Right renal cortex interstitium (tissue), 3 donors: ENCODE measurements at regions not wholly inside any gene's neighbourhood (a gene's known extent, or its start where the extent isn't known, plus 50 kb on each side); places are given as distances from the start of the nearest gene placed in this dataset.

Experiments
- DNase-seq, 3 donors: peaks; one replicate each; pipeline ENCODE4 v3.0.0-alpha.2; 2013; ENCODE audit warnings: low read depth in 3 of 3, low spot score in 2 of 3

GRCh38 chr14:76657404-76657803, 103.9 kb upstream of the VASH1 start:
- DNase-seq = no peak

DNA sequence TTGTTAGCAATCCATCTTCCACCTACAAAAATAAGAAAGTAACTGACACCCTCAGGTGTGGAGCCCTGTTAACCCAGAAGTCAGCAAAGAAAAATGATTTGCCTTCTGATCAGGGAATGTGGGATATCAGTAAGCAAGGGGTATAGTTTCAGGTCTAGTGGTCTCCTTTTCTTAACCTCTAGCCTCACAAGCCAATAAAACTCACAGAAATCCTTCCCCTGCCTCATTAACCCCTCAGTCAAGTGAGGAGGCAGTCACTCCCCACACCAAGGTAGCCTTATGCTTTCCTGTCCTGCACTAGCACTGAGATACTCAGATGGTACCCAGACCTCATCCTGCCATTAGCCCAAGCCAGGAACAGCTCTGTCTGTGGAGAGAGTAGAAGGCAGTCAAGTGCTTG, 103.4 kb upstream of the VASH1 start:
- no peak for DNase-seq

DNA sequence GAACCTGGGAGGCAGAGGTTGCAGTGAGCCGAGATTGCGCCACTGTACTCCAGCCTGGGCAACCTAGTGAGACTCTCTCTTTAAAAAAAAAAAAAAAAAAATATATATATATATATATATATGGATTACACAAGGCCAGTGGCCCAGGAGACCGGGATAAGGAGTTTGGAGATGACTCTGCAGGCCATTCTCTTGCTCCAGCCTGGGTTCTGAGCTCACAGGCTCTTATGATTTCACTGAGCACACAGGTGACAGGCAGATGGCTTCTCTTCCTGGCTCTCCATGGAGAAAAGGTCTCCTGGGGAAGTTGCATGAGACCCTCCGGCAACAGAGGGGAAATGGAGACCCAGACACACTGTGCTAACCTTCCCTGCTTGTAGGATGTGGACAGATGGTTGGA, 98.7 kb upstream of the VASH1 start:
- DNase-seq = no peak

DNA sequence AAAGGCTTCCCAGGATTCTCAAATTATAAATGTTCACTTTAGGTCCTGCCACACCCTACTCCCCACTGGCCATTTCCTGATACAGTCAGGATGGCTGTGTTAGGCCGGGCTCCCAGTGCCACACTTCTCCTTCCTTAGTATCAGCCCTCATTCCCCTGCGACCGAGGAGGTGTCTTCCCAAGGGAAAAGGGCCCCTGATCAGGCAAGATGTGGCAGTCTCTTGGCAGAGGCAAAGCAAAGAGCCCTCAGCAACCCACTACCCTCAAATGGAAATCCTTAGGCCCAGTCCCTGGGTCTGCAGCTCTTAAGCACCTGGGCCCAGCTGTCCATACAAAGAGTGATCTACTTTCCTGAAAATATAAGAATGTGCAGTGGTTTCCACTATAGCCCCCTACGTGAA, 96.5 kb upstream of the VASH1 start:
- no peak for DNase-seq

GRCh38 chr14:76666746-76667145, 94.5 kb upstream of the VASH1 start:
- no peak for DNase-seq

DNA sequence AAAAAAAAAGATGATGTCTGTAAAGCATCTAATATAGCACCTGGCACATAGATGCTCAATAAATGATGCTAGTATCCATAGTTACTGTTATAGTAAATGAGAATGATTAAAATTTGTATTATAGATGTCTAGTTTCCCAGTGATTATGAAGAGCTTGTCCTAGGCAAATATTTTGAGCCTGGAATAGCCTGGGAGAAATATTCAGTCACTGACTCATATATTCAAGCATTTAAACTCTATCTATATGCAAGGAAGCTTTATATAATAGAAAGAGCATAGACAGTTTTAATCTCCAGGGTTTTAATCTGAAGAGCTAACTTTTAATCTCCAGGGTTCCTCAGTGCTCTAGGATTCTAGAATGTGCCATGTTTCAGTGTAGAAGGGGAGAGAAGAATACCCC, 91.5 kb upstream of the VASH1 start:
- no peak for DNase-seq

DNA sequence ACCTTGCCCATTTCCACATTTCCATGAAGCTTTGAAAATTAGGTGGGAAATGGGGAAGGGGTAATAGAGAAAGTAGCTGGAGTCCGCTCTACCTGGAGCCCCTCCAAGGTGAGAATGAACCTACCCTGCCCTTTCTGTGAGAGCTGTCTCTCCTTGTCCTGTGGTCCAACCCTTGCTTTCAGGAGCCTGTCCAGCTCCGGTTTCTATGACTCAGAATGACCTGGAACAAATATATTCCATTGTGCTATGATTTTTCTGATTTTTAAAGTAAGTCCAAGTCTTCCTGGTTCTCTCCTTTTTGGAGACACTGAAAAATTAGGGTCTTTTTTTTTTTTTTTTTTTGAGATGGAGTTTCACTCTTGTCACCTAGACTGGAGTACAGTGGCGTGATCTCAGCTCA, 89.1 kb upstream of the VASH1 start:
- no peak for DNase-seq

- DNase-seq = no peak
Measured at GRCh38 chr14:76673261-76673660, 88.0 kb upstream of the VASH1 start.

GRCh38 chr14:76675046-76675445, 86.2 kb upstream of the VASH1 start:
- no peak for DNase-seq

- no peak for DNase-seq
Measured at GRCh38 chr14:76676539-76676938, 84.7 kb upstream of the VASH1 start.

DNA sequence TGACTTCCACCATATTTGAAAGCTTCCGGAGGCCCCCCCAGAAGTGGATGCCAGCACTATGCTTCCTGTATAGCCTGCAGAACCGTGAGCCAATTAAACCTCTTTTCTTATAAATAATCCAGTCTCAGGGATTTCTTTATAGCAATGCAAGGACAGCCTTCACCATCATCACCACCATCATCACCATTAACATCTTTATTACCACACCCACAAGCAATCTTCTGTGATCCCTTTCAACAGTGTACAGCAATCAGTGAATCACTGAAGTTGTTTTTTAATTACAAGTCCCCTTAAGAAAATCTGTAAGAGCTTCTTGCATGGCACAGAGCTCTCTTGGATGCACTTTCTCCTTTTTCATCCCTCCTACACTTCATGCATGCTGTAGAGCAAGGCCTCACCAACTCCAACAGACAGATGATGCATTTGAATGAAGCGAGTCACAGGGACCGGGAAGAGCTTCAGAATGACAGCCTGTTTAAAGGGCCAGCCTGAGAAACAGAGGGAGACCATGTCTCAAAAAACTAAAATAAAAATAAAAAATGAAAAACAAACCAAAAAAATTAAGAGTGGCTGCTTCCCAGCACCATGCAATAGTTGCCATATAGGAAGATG, 83.6 kb upstream of the VASH1 start:
- DNase-seq = no peak

GRCh38 chr14:76678244-76678800, 82.9 kb upstream of the VASH1 start:
- no peak for DNase-seq

- no peak for DNase-seq
Measured at GRCh38 chr14:76682367-76682766, 78.9 kb upstream of the VASH1 start.

DNA sequence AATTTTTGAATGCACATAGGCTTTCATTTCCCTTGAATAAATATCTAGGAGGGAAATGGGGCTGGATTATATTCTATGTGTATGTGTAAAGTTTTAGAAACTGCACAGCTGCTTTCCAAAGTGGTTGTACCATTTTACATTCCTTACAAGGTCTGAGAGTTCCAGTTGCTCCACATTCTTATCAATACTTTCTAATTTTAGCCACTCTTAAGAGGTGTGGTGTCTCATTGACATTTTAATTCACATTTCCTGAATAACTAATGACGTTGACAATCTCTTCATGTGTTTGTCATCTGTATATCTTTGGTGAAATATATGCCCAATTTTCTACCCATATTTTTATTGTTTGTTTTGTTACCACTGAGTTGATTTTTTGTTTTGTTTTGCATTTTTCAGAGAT, 74.6 kb upstream of the VASH1 start:
- DNase-seq = no peak

GRCh38 chr14:76687611-76688382, 73.5 kb upstream of the VASH1 start:
- DNase-seq = no peak

- no peak for DNase-seq
Measured at GRCh38 chr14:76688383-76688671, 72.9 kb upstream of the VASH1 start.

- no peak for DNase-seq
Measured at GRCh38 chr14:76690502-76691105, 70.7 kb upstream of the VASH1 start.

DNA sequence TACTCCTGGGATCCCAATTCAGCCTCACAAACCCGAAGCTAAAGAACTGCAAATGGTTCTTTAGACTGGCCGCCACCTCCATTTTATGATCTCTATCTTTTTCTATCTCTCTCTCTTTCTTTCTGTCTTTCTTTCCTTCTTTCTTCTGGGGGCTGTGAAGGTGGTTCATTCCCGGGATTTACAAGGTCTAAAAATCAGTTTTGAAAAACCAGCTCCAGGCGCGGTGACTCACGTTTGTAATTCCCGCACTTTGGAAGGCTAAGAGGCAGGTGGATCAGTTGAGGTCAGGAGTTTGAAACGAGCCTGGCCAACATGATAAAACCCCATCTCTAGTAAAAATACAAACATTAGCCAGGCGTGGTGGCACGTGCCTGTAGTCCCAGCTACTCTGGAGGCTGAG, 67.2 kb upstream of the VASH1 start:
- DNase-seq = no peak

GRCh38 chr14:76695263-76695920, 65.9 kb upstream of the VASH1 start:
- DNase-seq = no peak

DNA sequence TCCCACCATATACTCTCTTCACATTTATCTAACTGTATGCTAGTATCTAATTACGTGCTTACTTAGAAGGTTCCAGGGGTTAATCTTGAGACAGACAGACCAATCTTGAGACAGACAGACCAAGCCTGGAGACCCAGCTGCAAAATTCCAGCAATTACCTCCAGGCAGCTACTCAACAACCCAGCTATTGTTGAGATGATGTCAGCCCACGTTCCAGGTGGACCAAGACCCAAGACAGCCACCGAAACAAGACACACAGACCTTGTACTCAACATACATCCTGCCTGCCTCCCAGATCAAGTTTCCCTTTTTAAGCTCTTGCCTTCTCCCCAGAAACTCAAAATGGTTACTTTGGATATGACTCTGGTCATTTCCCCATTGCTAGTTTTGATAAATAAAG, 64.9 kb upstream of the VASH1 start:
- DNase-seq = no peak

DNA sequence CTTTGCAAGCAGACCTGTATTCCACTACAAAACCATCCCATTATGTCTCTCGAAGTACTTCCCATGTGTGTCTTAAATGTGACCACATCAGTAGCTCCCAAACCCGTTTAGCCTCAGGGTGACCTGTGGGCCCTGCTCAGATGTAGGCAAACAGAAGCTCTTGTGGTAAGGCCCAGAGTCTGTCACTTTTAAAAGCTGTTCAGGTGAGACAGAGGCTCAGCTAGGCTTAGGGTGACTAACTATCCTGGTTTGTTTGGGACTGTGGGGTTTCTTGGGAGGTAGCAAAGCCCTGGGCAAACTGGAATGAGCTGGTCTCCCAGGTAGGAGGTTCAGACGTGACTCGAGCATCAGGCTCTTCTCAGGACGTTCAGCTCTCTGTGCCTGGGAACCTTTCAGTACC, 64.5 kb upstream of the VASH1 start:
- DNase-seq = no peak
